WI38 (cell line): ENCODE measurements at regions not wholly inside any gene's neighbourhood (a gene's known extent, or its start where the extent isn't known, plus 50 kb on each side); places are given as distances from the start of the nearest gene placed in this dataset.

Experiments
- H3K4me3 ChIP-seq: 2 replicates; pipeline ENCODE4 v1.5.1; 2011; ENCODE audit warnings: low read depth, mild to moderate bottlenecking, control low read depth, low read length
- TF ChIP-seq, protein P1 (sequence below): IDR thresholded peaks from 2 replicates; pipeline ENCODE4 v1.5.1; 2012; ENCODE audit warnings: low read depth, mild to moderate bottlenecking, control low read depth, low read length

DNA sequence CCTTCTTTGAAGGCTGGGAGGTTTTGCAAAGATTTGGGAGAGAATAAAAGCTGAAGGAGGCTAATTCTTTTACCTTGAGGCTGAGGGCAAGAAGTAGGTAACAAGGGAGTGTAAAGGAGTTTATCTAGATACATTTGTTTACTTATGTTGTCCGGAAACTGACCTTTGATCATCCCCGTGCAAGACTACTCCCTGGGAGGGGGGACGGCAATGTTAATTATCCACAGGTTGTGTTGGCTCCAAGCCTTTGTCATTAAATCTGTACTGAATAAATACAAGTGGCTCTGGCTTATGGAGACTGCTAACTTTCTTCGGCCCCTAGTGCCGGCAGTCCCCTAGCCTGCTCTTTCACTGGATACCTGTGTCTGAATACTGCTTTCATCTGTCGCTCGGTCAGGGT lies 1250.6 kb upstream of the LRRTM3 start:
- H3K4me3 ChIP-seq = no peak overlapping the region
- TF ChIP-seq, protein P1, sequence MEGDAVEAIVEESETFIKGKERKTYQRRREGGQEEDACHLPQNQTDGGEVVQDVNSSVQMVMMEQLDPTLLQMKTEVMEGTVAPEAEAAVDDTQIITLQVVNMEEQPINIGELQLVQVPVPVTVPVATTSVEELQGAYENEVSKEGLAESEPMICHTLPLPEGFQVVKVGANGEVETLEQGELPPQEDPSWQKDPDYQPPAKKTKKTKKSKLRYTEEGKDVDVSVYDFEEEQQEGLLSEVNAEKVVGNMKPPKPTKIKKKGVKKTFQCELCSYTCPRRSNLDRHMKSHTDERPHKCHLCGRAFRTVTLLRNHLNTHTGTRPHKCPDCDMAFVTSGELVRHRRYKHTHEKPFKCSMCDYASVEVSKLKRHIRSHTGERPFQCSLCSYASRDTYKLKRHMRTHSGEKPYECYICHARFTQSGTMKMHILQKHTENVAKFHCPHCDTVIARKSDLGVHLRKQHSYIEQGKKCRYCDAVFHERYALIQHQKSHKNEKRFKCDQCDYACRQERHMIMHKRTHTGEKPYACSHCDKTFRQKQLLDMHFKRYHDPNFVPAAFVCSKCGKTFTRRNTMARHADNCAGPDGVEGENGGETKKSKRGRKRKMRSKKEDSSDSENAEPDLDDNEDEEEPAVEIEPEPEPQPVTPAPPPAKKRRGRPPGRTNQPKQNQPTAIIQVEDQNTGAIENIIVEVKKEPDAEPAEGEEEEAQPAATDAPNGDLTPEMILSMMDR = no peak

DNA sequence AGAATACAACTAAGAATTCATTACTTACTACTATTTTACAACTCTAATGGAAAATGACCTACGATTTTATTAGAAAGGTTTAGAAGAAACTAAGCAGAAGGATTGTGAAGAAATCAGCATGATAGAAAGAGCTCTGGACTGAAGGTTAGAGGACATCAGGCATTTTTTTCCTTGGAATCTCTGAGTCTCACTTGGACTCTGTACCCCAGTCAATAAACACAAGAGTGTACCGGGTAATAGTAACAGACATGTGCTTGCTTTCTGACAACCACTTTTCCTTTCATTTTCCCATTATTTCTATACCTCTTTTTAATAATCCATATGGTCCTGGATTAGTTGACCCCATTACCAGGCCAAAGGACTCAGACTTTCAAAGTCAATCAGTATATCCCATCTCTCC lies 1240.9 kb upstream of the LRRTM3 start:
- TF ChIP-seq, protein P1 = no peak
- H3K4me3 ChIP-seq = no peak overlapping the region

DNA sequence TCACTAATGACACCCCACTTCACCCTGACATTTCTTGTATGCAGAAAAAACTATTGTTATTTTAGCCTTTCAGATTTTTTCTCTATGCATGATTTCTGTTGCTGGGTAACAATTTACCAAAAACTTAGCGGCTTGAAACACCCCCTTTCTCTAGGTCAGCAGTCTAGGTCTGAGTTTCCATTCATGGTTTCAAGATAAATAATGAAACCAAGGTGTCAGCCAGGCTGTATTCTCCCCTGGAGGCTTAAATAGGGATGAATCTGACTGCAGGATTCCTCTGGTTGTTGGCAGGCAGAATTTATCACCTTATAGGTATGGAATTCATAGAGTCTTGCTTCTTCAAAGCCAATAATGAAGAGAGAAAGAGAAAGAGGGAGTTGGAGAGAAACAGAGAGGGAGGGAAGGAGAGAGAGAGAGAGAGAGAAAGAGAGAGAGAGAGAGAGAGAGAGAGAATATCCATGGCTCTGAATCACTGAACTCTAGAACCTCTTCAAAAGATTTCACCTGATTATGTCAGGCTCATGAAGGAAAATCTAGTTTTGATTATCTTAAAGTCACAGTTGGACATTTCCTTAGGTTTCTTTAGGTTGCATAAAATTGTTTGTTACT lies 1224.6 kb upstream of the LRRTM3 start:
- H3K4me3 ChIP-seq = no peak overlapping the region
- TF ChIP-seq, protein P1 = no peak

DNA sequence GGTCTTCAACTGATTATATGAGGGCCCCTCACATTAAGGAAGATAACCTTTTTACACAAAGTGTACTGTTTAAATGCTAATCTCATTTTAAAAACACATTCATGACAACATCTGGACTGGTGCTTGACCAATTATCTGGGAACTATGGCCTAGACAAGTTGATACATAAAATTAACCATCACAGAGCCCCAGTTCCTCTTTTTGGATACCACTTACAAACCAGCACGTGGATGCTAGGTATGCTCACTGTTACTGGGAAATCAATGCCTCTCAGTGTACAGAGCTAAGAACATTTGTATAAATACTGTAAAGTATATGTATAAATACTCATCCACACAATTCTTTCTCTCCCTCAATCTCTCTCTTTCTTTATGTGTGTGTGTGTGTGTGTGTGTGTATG lies 1217.8 kb upstream of the LRRTM3 start:
- no peak overlapping the region for H3K4me3 ChIP-seq
- TF ChIP-seq, protein P1 = no peak

DNA sequence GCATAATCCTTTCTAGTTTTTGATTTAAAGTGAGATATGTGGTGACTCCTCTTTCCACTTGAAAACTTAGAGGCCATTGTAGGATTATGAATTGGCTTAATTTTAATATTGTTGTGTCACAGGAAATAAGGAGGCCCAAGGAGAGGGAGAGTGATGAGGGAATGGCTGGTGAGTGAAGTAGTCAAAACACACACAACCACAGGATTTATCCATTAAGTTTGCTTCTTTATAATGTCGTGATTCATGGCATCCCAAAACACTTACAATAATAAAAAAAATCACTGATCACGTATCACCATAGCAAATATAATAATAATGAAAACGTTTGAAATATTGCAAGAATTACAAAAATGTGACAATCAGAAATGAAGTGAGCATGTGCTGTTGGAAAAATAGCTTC lies 1215.5 kb upstream of the LRRTM3 start:
- TF ChIP-seq, protein P1 = no peak
- H3K4me3 ChIP-seq = no peak overlapping the region

DNA sequence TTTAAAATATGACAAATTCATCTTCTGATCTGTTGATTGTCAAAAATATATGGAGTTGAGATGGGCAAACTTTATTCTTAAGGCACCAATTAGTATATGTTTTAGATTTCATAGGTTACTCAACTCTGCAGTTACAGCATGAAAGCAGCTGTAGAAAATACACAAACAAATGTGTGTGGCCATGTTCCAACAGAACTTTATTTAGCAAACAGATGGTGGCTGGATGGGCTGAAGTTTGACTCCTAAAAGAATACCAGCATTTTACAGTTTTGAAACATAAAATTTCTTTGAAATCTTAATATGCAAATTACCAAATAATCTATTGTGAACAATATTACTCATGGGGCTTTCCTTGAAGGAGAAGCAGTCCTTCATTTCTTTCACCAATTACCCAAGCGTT lies 1206.0 kb upstream of the LRRTM3 start:
- TF ChIP-seq, protein P1 = no peak

DNA sequence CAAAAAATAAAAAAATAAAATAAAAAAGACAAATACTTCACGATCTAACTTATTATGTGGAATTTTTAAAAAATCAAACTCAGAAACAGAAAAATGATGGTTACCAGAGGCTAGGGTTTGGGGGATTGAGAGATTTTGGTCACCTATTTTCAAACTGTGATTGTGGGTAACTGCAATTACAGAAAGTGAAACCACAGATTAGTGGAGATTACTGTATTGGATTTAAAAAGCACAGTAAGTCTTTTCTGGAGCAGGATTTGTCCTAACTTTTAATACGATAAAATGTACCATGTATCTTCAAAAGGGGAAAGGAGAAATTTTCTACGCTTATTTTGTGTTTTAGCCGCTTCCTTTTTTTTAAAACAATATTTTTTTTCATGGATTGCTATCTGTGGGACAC lies 1204.9 kb upstream of the LRRTM3 start:
- H3K4me3 ChIP-seq = no peak overlapping the region
- TF ChIP-seq, protein P1 = no peak

More for the DNA sequence above, 1206.0 kb upstream of the LRRTM3 start:
- no peak overlapping the region for H3K4me3 ChIP-seq
